T47D (cell line): ENCODE measurements at regions not wholly inside any gene's neighbourhood (a gene's known extent, or its start where the extent isn't known, plus 50 kb on each side); places are given as distances from the start of the nearest gene placed in this dataset.

Experiments
- DNase-seq, 2 experiments: peaks; one replicate each; pipeline versions ENCODE4 v3.0.0 to v3.0.0-alpha.2; 2011 to 2012; ENCODE audit warnings: low read depth in 1 of 2, low spot score in 1 of 2
- JUND ChIP-seq: IDR thresholded peaks from 2 replicates; pipeline ENCODE4 v1.6.1; 2012; ENCODE audit warnings: low read depth
- in situ Hi-C: cut with HindIII; loops from 2 replicates; pipeline ENCODE4 v1.10.0; 2016; ENCODE audit warnings: low sequenced_read_pairs, low pct_unique_long_range_greater_than_20kb

- TF ChIP-seq JUND = no peak
- in situ Hi-C loops = no loop called here
- DNase-seq = no peak
These were observed 58.4 kb downstream of the HMHB1 start for GRCh38 chr5:143870362-143870761.

GRCh38 chr5:143870871-143871632 lies 59.1 kb downstream of the HMHB1 start:
- DNase-seq = no peak
- no peak for TF ChIP-seq JUND
- in situ Hi-C loops = no loop called here

- no peak for DNase-seq
- no peak for TF ChIP-seq JUND
- in situ Hi-C loops = no loop called here
These were observed 59.7 kb downstream of the HMHB1 start for GRCh38 chr5:143871672-143872071.

GRCh38 chr5:143874312-143874711 lies 62.4 kb downstream of the HMHB1 start:
- DNase-seq = no peak
- no peak for TF ChIP-seq JUND
- in situ Hi-C loops = no loop called here

GRCh38 chr5:143877196-143877595 lies 65.2 kb downstream of the HMHB1 start:
- TF ChIP-seq JUND = no peak
- DNase-seq = no peak
- in situ Hi-C loops = no loop called here

- no peak for TF ChIP-seq JUND
- in situ Hi-C loops = no loop called here
- no peak for DNase-seq
These were observed 66.5 kb downstream of the HMHB1 start for GRCh38 chr5:143878430-143878829.

GRCh38 chr5:143879646-143880045 lies 67.7 kb downstream of the HMHB1 start:
- no peak for DNase-seq
- in situ Hi-C loops = no loop called here
- no peak for TF ChIP-seq JUND

- no peak for TF ChIP-seq JUND
- in situ Hi-C loops = no loop called here
- no peak for DNase-seq
These were observed 68.2 kb downstream of the HMHB1 start for GRCh38 chr5:143880178-143880577.

- no peak for TF ChIP-seq JUND
- no peak for DNase-seq
- in situ Hi-C loops = no loop called here
These were observed 70.6 kb downstream of the HMHB1 start for GRCh38 chr5:143882520-143882919.

GRCh38 chr5:143886096-143886495 lies 74.1 kb downstream of the HMHB1 start:
- in situ Hi-C loops = no loop called here
- TF ChIP-seq JUND = no peak
- DNase-seq = no peak

GRCh38 chr5:143886651-143887638 lies 75.0 kb downstream of the HMHB1 start:
- DNase-seq = no peak
- in situ Hi-C loops = no loop called here
- TF ChIP-seq JUND = no peak

- in situ Hi-C loops = no loop called here
- TF ChIP-seq JUND = no peak
- no peak for DNase-seq
These were observed 76.1 kb downstream of the HMHB1 start for GRCh38 chr5:143887903-143888665.
